ENCODE measurements at regions not wholly inside any gene's neighbourhood (a gene's known extent, or its start where the extent isn't known, plus 50 kb on each side); places are given as distances from the start of the nearest gene placed in this dataset.

DNA sequence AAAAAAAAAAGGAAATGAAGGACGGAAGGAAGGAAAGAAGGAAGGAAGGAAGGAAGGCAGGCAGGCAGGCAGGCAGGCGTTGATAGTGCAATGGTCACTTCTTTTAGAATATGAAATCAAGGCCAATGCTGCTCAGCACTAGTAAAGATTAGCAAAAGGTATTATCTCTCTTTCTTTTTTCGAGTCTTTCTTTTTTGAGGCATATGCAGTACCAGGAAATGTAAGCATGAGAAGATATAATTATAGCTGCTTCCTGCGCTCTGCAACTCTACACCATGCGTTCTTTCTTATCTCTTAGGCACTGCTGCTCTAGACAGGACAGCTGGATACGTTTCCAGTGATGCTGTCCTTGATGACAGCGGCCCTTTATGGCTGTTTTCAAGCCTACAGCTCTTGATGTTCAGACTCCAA lies 1512.5 kb upstream of the B3GALT2 start (continued):
- TF ChIP-seq NRF1 (conservative IDR thresholded peaks at IDR 0.05 in 1 of 2, IDR thresholded peaks at IDR 0.05 in 1 of 2) = no peak
- TF ChIP-seq, protein P1, sequence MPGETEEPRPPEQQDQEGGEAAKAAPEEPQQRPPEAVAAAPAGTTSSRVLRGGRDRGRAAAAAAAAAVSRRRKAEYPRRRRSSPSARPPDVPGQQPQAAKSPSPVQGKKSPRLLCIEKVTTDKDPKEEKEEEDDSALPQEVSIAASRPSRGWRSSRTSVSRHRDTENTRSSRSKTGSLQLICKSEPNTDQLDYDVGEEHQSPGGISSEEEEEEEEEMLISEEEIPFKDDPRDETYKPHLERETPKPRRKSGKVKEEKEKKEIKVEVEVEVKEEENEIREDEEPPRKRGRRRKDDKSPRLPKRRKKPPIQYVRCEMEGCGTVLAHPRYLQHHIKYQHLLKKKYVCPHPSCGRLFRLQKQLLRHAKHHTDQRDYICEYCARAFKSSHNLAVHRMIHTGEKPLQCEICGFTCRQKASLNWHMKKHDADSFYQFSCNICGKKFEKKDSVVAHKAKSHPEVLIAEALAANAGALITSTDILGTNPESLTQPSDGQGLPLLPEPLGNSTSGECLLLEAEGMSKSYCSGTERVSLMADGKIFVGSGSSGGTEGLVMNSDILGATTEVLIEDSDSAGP (CRISPR knock-in tag; IDR thresholded peaks at IDR 0.05) = no peak
- TF ChIP-seq KLF16 (IDR thresholded peaks at IDR 0.05) = peak; percentile 74
- no peak for TF ChIP-seq THRB (CRISPR knock-in tag; conservative IDR thresholded peaks at IDR 0.05)
- TF ChIP-seq FOSL1 (tag; conservative IDR thresholded peaks at IDR 0.05) = no peak
- no peak for TF ChIP-seq MCM7 (IDR thresholded peaks at IDR 0.05)
- TF ChIP-seq ZNF277 (CRISPR knock-in tag; IDR thresholded peaks at IDR 0.05; ENCODE audit: borderline replicate concordance) = no peak
- TF ChIP-seq ZNF133 (CRISPR knock-in tag; IDR thresholded peaks at IDR 0.05) = no peak
- TF ChIP-seq ZMIZ1 (IDR thresholded peaks at IDR 0.05; ENCODE audit: low read depth in 2 of 2, low read length in 2 of 2) = no peak
- TF ChIP-seq, protein P2, sequence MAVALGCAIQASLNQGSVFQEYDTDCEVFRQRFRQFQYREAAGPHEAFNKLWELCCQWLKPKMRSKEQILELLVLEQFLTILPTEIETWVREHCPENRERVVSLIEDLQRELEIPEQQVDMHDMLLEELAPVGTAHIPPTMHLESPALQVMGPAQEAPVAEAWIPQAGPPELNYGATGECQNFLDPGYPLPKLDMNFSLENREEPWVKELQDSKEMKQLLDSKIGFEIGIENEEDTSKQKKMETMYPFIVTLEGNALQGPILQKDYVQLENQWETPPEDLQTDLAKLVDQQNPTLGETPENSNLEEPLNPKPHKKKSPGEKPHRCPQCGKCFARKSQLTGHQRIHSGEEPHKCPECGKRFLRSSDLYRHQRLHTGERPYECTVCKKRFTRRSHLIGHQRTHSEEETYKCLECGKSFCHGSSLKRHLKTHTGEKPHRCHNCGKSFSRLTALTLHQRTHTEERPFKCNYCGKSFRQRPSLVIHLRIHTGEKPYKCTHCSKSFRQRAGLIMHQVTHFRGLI (CRISPR knock-in tag; IDR thresholded peaks at IDR 0.05) = no peak
- no peak for TF ChIP-seq HOMEZ (CRISPR knock-in tag; IDR thresholded peaks at IDR 0.05)
- TF ChIP-seq ASH1L (IDR thresholded peaks at IDR 0.05; ENCODE audit: borderline replicate concordance, low read depth, partially characterized antibody) = no peak
- no peak for TF ChIP-seq FOXJ3 (CRISPR knock-in tag; IDR thresholded peaks at IDR 0.05)
- no peak; the same call in 1 of the 2 replicates for TF ChIP-seq HBP1 (CRISPR knock-in tag; IDR thresholded peaks at IDR 0.05)

Data from K562 (cell line).